ENCODE measurements at regions not wholly inside any gene's neighbourhood (a gene's known extent, or its start where the extent isn't known, plus 50 kb on each side); places are given as distances from the start of the nearest gene placed in this dataset.

DNA sequence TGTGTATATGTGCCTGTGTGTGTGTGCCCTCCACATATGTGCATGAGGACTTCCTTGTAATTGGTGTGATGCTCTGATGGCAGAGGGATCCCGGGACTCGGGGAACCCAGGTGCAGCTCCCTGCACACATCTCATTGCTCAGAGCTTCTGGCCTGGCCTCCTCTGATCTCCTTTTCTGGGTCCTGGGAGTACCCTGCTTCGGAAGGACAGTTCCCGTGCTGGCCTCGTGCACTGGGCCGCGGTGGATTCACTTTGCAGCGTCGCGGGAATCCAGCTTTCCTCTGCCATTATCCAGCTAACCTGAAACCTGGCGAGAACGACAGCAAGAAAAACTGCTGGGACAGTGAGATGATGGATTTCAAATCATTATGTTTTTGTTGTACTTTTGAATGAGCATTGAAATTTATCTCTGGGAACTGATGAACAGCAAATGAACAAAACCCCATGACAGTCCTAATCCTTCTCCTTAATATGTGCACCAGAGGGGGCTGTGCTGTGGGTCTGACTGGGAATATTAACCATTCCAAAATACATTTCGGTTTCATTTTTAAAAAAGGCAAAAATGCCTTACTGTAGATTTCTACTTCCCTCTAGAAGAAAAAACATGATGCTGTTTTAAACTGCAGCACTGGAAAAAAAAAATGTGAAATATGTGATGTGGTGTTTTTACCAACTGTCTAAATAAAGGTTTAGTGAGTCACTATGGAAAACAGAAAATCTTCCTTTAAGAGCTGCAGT is 78.2 kb downstream of the PTGR3 start:
- DNase-seq: no peak

GRCh38 chr18:75129717-75130477 is 79.0 kb downstream of the PTGR3 start:
- no peak for DNase-seq

- DNase-seq: no peak
These were observed 79.8 kb downstream of the PTGR3 start for GRCh38 chr18:75128911-75129716.

DNA sequence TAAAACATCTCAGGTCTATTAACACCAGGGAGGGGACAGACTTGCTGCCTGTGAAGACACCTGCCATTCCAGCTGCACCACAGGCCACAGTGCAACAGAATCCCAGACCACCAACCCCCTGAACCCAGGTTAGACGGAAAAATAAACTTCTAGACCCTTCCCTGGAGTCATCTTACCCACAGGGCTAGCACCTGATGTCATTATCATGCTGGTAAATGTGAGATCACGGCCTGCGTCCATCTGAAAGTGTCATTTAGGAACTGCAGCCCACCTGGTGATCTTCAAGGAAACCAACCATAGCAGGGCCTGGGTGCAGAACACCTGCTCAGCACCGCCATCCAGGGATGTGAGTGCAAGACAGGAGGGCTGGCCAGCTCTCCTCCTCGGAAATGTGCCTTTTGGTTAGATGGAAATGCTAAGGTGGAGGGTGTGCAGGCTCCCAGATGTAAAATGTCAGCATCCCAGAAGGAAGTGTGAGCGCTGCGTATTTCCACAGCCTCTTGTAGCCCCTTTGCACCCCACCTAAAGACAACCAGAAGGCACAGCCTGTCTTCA is 80.8 kb downstream of the PTGR3 start:
- DNase-seq: no peak

GRCh38 chr18:75127143-75128021 is 81.6 kb downstream of the PTGR3 start:
- DNase-seq: no peak

DNA sequence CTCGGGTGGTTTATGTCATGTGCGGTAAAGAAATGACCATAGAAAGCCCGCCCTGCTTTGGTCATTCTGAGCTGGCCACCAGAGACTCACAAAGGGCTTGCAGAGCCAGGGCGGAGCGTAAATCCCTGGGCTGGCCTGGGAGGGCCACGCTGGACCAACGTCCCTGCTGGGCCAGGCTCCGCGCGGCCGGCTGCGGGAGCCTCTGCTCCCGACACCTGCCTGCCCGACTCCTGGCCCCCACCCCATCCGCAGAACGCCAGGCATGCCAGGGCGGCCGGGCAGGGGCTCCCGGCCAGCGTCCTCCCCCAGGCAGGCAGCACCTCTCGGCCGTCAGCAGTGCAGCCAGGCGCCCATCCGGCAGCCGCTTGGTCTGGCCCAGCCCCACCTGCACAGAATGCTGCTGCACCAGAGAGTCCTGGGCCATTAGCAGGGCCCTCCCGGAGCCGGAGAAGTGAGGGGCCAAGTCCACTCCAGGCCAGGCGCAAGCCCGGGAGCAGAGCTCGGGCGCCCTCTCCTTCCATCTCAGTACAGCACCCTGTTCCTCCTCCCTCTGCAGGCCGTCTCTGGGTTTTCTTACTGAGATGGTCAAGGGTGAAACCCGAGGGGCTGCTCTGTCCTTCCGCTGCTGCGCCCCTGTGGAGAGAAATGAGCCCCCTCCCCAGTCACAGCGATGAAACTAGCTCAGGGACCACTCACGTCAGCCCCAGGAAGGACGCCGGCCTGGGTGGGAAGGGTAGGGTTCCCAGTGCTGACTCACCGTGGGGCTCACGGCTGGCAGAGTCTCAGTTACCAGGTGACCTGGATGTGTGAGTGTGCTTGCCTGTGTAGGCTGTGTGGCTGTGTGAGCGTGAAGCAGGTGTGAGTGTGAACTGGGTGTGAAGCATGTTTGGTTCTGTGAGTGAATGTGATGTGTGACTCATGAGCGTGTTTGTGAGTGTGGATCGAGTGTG is 83.3 kb downstream of the PTGR3 start:
- no peak for DNase-seq

- DNase-seq: no peak
These were observed 84.0 kb downstream of the PTGR3 start for GRCh38 chr18:75124991-75125381.

DNA sequence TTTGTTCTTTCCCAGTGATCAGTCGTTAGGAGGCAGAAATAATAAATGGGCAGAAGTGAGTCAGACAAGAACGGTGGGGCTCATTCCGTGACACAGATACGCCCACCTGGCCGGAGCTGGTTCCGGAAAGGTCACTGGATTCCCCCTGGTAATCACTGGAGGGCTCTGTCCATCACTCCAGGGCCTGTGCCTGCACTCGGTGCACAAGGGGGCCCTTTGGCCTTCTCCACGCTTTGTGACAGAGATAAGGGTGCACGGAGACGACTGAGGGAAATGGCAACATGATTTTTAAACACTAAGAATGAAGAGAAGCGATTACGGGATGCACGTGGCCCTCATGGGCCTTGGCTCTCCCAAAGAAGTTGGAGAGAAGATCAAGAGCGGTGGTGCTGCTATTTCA is 84.4 kb downstream of the PTGR3 start:
- no peak for DNase-seq

DNA sequence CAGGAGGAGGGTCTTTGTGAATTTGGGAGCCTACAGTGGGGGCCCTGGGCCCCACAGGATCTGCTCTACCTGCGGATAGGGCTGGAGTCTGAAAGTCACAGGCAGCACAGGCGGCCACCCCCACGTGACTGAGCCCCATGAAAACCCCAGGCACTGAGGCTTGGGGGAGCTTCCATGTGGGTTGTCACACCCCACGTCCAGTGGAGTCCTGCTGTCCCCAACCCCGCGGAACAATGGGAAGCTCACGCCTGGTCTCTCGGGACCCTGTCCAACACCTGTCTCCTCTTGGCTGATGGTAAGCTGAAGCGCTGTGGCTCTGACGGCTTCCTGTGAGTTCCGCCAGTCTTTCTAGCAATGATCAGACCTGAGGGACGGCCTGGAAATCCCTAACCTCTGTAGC is 85.8 kb downstream of the PTGR3 start:
- DNase-seq: no peak

- DNase-seq: no peak
These were observed 86.5 kb downstream of the PTGR3 start for GRCh38 chr18:75122334-75122958.

DNA sequence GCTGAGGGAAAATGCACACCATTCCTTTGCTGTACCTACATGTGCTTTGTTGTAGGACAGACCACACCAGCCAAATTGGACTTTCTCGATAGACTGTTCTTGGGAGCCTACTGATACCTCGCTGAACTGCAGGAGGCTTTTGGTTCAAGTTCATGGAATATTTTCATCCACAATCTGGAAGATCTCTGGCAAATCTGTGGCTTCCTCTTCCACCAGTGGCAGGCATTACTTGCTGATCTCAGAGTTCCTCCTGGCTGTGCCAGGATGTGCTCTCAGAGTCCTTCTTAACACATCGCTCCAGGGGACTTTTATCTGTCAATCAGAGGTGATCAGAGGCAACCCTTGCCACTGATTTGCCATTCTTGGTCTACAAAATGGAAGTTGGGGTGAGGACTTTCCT is 87.7 kb downstream of the PTGR3 start:
- DNase-seq: no peak

DNA sequence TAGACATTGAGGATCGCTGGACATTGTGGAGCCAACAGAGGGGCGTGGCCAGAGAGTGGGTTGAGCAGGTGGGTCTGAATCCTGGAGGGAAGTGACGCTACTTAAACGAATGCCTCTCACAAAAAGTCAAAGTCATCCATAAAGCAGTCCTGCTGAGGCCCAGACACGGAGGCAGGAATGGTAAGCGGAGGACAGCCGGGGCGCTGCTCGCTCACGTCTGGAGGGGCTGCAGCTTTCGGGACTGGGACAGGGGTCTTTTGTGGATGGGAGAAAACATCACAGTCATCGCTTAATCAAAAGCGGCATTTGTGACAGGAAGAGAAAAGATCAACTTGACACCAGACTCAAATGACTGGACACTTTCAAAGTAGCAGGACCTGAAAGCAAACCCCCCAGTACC is 88.4 kb downstream of the PTGR3 start:
- DNase-seq: no peak

DNA sequence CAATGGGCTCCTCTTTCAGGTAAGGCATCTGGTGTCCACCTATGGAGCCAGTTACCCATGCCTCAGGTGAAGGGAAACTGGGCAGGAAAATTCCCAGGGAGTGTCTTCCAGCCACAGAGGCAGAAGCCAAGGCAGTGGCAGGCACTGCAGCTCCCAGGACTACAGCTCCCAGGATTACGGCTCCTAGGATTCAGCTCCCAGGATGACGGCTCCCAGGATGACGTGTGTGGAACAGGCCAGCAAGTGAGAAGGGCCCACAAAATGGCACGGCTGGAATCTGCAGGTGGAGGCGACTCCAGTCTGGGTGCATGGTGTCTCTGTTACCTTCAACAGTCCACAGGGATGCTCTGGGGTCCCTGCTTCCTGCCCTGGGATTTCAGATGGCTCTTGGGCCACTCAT is 92.1 kb downstream of the PTGR3 start:
- no peak for DNase-seq

DNA sequence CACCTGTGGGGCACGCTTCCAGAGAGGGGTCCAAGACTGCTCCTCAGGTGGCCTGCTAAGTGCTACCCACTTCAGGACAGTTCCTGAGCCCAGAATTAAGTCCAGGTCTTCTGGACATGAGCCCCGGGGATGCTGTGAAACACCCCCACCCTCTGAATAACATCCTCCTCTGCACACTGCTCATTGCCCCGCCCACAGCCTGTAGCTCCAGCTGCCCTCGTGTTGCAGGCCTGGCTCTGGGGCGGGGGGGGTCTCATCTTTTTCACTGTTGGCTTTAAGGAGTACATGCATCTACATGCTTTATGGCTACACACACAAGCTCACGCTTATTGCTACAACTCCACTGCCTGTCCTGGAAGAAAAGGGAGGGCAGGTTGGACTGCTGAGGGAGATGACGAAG is 92.8 kb downstream of the PTGR3 start:
- DNase-seq: no peak

- DNase-seq: no peak
These were observed 93.4 kb downstream of the PTGR3 start for GRCh38 chr18:75115514-75115913.

Data from RPMI8226 (cell line).